Trophoblast cell (in vitro differentiated cells and primary cell): ENCODE measurements at regions not wholly inside any gene's neighbourhood (a gene's known extent, or its start where the extent isn't known, plus 50 kb on each side); places are given as distances from the start of the nearest gene placed in this dataset.

Experiments used
- DNase-seq, 2 donors: peaks; one replicate each; pipeline ENCODE4 v3.0.0-alpha.2; 2016
- H2AFZ ChIP-seq: 2 replicates; pipeline ENCODE4 v1.6.1; 2013; ENCODE audit warnings: low read length, moderate library complexity, mild to moderate bottlenecking; ENCODE audit not compliant: insufficient read depth, poor library complexity
- H2AK5ac ChIP-seq: 2 replicates; pipeline ENCODE4 v1.6.1; 2013; ENCODE audit warnings: mild to moderate bottlenecking, low read length
- H2BK120ac ChIP-seq: 2 replicates; pipeline ENCODE4 v1.6.1; 2013; ENCODE audit warnings: low read length, mild to moderate bottlenecking, moderate library complexity; ENCODE audit not compliant: insufficient read depth, poor library complexity
- H2BK12ac ChIP-seq: 2 replicates; pipeline ENCODE4 v1.6.1; 2013; ENCODE audit warnings: mild to moderate bottlenecking, low read length, moderate library complexity
- H2BK5ac ChIP-seq: 2 replicates; pipeline ENCODE4 v1.6.1; 2013; ENCODE audit warnings: low read length, low read depth, moderate library complexity, mild to moderate bottlenecking; ENCODE audit not compliant: poor library complexity
- H3K14ac ChIP-seq: 2 replicates; pipeline ENCODE4 v1.6.1; 2013; ENCODE audit warnings: mild to moderate bottlenecking, low read length
- H3K18ac ChIP-seq: 2 replicates; pipeline ENCODE4 v1.6.1; 2013; ENCODE audit warnings: mild to moderate bottlenecking, low read length
- H3K23ac ChIP-seq: 2 replicates; pipeline ENCODE4 v1.6.1; 2013; ENCODE audit warnings: low read length
- H3K27ac ChIP-seq: 2 replicates; pipeline ENCODE4 v1.5.1; 2013; ENCODE audit warnings: low read depth, mild to moderate bottlenecking, inconsistent platforms, low read length, moderate library complexity
- H3K27me3 ChIP-seq: 2 replicates; pipeline ENCODE4 v1.6.1; 2013; ENCODE audit warnings: inconsistent platforms, mild to moderate bottlenecking, low read length, moderate library complexity; ENCODE audit not compliant: insufficient read depth
- H3K36me3 ChIP-seq, 2 experiments: 1 replicate in 1 of 2; 2 replicates in 1 of 2; pipeline ENCODE4 v1.6.1; 2013; ENCODE audit warnings: low read length in 2 of 2, mild to moderate bottlenecking in 2 of 2, moderate library complexity in 1 of 2; ENCODE audit not compliant: insufficient read depth in 2 of 2, control insufficient read depth in 1 of 2
- H3K4ac ChIP-seq: 2 replicates; pipeline ENCODE4 v1.6.1; 2013; ENCODE audit warnings: low read depth, mild to moderate bottlenecking, low read length, moderate library complexity
- H3K4me1 ChIP-seq, 2 experiments: 1 replicate in 1 of 2; 2 replicates in 1 of 2; pipeline ENCODE4 v1.6.1; 2013; ENCODE audit warnings: low read length in 2 of 2, mild to moderate bottlenecking in 2 of 2, moderate library complexity in 1 of 2; ENCODE audit not compliant: insufficient read depth in 2 of 2, control insufficient read depth in 1 of 2
- H3K4me2 ChIP-seq: 2 replicates; pipeline ENCODE4 v1.6.1; 2013; ENCODE audit warnings: inconsistent platforms, mild to moderate bottlenecking, low read length, moderate library complexity
- H3K4me3 ChIP-seq: 2 replicates; pipeline ENCODE4 v1.5.1; 2013; ENCODE audit warnings: mild to moderate bottlenecking, low read depth, low read length, inconsistent platforms
- H3K79me1 ChIP-seq: one replicate; pipeline ENCODE4 v1.6.1; 2013; ENCODE audit warnings: low read length
- H3K79me2 ChIP-seq: 2 replicates; pipeline ENCODE4 v1.6.1; 2013; ENCODE audit warnings: low read length, mild to moderate bottlenecking; ENCODE audit not compliant: control insufficient read depth, insufficient read depth, poor library complexity
- H3K9ac ChIP-seq: 2 replicates; pipeline ENCODE4 v1.6.1; 2013; ENCODE audit warnings: mild to moderate bottlenecking, low read length
- H3K9me3 ChIP-seq: 2 replicates; pipeline ENCODE4 v1.6.1; 2013; ENCODE audit warnings: low read depth, mild to moderate bottlenecking, control low read depth, inconsistent platforms, low read length; ENCODE audit not compliant: insufficient read depth
- H4K12ac ChIP-seq: 2 replicates; pipeline ENCODE4 v1.6.1; 2013; ENCODE audit warnings: low read depth, mild to moderate bottlenecking, low read length, moderate library complexity
- H4K8ac ChIP-seq: 2 replicates; pipeline ENCODE4 v1.6.1; 2013; ENCODE audit warnings: low read depth, mild to moderate bottlenecking, low read length, moderate library complexity
- H4K91ac ChIP-seq: one replicate; pipeline ENCODE4 v1.6.1; 2013; ENCODE audit warnings: low read depth, mild to moderate bottlenecking, low read length, moderate library complexity
- WGBS: extraction: QIAGEN DNeasy Blood & Tissue Kit; methylation state at CpG from one replicate; pipeline ENCODE4 v1.1.7; 2013; ENCODE audit warnings: missing lambda C conversion rate; ENCODE audit not compliant: insufficient read length, insufficient coverage; ENCODE audit errors: extremely low coverage; 5-methylcytosine and 5-hydroxymethylcytosine counted together

DNA sequence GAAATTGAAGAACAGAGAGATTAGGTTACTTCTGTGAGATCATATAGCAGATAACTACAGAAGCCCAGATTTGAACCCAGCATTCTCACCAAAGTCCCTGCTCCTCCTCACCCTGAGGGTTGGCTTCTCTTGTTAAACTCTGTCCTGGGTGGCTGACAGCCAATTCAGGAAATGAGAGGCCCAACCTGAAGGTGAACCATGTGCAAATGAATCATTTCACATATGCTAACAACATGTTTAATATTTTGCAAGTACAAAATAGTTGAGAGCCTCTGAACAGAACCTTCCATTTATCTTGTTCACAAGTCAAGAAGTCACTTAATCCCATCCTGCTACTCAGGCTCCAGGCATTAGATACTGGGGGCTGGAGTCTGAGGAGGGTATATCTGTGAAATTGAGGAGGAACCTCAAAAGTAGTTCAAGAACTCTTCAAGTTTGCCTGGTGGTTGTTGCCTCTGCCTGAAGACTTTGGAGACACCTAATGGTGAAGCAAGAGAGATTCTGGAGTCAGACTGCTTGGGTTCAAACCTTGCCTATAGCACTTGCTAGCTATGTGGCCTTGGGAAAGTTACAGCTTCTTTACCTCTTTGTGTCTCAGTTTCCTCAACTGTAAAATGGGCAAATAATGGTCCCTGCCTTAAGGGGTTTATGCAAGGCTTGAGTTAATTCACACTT is 564.0 kb downstream of the PSAT1 start:
- Histone ChIP-seq H3K4me2 (no peak overlapping the region), H3K18ac (no peak overlapping the region), H3K4me1 (peaks cover 0 to 2% of the 10 kb centered on the region in 2 experiments), H3K14ac (no peak overlapping the region), H3K27me3 (no peaks in the 10 kb centered on the region), H3K4ac (no peak overlapping the region), H3K79me2 (no peaks in the 10 kb centered on the region), H2AFZ (no peak overlapping the region), H4K8ac (no peak overlapping the region), H2BK12ac (no peak overlapping the region), H3K4me3 (no peak overlapping the region), H3K27ac (no peak overlapping the region), H4K12ac (no peak overlapping the region), H3K79me1 (no peaks in the 10 kb centered on the region), H3K23ac (no peak overlapping the region), H2BK5ac (no peak overlapping the region), H3K9ac (no peak overlapping the region), H2BK120ac (no peak overlapping the region), H4K91ac (no peak overlapping the region), H3K9me3 (no peaks in the 10 kb centered on the region), H3K36me3 (no peaks in the 10 kb centered on the region), H2AK5ac (no peak overlapping the region)
- DNase-seq: no peak

DNA sequence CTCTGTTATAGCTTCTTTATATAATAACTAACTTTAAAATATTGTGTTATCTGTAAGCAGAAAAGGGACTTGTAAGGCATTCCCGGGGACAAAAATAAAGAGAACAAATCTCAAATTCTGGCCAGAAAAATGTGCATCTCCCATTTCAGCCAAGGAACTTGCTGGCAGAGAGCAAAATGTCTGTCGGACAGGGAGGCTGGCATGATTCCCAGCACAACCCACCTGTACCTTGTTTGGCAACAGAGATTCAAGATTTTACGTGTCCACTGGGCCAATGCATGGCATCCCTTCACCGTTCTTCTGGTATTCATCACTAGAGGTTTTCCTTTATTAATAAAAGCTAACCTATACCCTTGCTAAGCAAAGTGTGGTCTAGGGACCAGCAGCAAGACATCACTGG is 566.6 kb downstream of the PSAT1 start:
- Histone ChIP-seq H4K12ac (no peak overlapping the region), H4K91ac (no peak overlapping the region), H3K4me2 (no peak overlapping the region), H3K27ac (no peak overlapping the region), H3K27me3 (no peaks in the 10 kb centered on the region), H3K4me1 (peaks cover 0 to 2% of the 10 kb centered on the region in 2 experiments), H3K23ac (no peak overlapping the region), H3K14ac (no peak overlapping the region), H2BK120ac (no peak overlapping the region), H3K4me3 (no peak overlapping the region), H3K9ac (no peak overlapping the region), H2AFZ (no peak overlapping the region), H2AK5ac (no peak overlapping the region), H3K79me1 (no peaks in the 10 kb centered on the region), H3K79me2 (no peaks in the 10 kb centered on the region), H4K8ac (no peak overlapping the region), H3K9me3 (no peaks in the 10 kb centered on the region), H3K4ac (no peak overlapping the region), H2BK5ac (no peak overlapping the region), H3K18ac (no peak overlapping the region), H2BK12ac (no peak overlapping the region), H3K36me3 (no peaks in the 10 kb centered on the region)
- DNase-seq: no peak
- WGBS: no CpG with 5 or more reads among the region's 4 CpGs

DNA sequence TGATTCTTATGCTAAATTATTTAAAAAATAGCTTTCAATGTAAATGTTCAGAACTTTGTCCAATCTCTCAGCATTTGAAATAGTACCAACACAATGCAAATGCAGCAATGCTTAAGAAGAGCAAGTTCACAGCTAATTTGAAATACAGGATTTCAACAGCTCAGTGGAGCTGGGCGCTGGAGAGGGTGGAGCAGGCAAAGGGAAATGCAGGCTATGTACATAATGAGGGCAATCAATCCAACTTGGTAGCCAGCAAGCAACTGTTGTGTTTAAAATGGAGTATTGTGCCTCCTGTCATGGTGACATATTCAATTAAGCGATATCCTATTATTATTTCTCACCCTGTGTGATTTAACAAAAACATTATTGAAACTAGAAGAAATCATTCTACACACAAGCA is 568.8 kb downstream of the PSAT1 start:
- Histone ChIP-seq H3K4me3 (no peak overlapping the region), H4K12ac (no peak overlapping the region), H2BK5ac (no peak overlapping the region), H3K4me2 (no peak overlapping the region), H3K23ac (no peak overlapping the region), H3K4me1 (peaks cover 0 to 2% of the 10 kb centered on the region in 2 experiments), H3K79me1 (no peaks in the 10 kb centered on the region), H3K4ac (no peak overlapping the region), H3K9me3 (no peaks in the 10 kb centered on the region), H3K14ac (no peak overlapping the region), H2AFZ (no peak overlapping the region), H4K8ac (no peak overlapping the region), H2AK5ac (no peak overlapping the region), H4K91ac (no peak overlapping the region), H3K27ac (no peak overlapping the region), H3K36me3 (no peaks in the 10 kb centered on the region), H2BK12ac (no peak overlapping the region), H3K9ac (no peak overlapping the region), H2BK120ac (no peak overlapping the region), H3K27me3 (no peaks in the 10 kb centered on the region), H3K79me2 (no peaks in the 10 kb centered on the region), H3K18ac (no peak overlapping the region)
- no CpG with 5 or more reads among the region's 2 CpGs for WGBS
- peak in 1 of 2 donors; percentile 4 for DNase-seq

DNA sequence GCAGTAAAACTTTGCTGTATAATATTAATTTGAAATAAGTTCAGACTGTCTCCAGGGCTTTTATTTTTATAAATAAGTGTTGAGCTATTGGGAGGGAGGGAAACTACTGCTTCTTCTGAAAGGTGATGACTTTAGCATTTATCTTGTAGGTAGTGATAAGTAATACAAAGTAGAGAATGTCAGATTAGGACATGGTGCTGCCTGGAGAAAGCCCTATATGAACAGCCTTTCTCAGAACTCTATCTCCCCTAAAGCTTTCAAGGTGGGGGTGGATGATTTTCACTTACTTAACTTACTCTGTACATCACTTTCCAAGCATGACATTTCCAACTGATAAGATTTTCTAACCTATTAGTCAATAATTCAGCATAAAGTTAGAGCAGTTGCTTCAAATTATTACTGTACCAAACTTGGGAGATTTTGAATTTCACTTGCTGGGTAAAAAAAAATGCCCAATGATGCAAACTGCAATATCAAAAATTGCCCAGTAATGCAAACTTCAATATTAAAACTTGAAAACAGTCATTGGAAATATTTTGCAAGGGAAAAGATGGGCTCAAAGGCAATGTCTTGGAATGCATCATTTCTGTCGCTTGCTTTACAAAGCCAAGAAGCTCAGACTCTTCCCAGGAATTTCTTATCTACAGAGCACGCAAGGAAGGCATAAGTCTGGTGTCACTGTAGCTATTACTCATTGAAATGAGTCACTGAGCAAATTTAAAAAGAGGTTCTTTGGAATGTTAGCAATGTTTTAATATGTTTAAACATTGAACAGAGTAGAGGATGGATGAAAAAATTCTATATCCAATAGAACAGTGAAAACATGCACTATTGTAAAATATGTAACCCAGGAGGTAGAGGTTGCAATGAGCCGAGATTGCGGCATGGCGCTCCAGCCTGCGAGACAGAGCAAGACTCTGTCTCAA is 569.5 kb downstream of the PSAT1 start:
- no CpG with 5 or more reads among the region's 6 CpGs for WGBS
- Histone ChIP-seq H3K4ac (no peak overlapping the region), H3K36me3 (no peaks in the 10 kb centered on the region), H2AFZ (no peak overlapping the region), H3K27ac (no peak overlapping the region), H3K79me2 (no peaks in the 10 kb centered on the region), H3K14ac (no peak overlapping the region), H2AK5ac (no peak overlapping the region), H3K18ac (no peak overlapping the region), H3K4me1 (peaks cover 0 to 2% of the 10 kb centered on the region in 2 experiments), H2BK12ac (no peak overlapping the region), H3K9ac (no peak overlapping the region), H4K8ac (no peak overlapping the region), H3K9me3 (no peaks in the 10 kb centered on the region), H2BK5ac (no peak overlapping the region), H3K4me3 (no peak overlapping the region), H4K12ac (no peak overlapping the region), H2BK120ac (no peak overlapping the region), H3K79me1 (no peaks in the 10 kb centered on the region), H3K23ac (no peak overlapping the region), H4K91ac (no peak overlapping the region), H3K4me2 (peak overlapping the region; percentile 6), H3K27me3 (no peaks in the 10 kb centered on the region)
- DNase-seq: peak; percentile 38 to 86
